OCI-LY7 (cell line): ENCODE measurements at regions not wholly inside any gene's neighbourhood (a gene's known extent, or its start where the extent isn't known, plus 50 kb on each side); places are given as distances from the start of the nearest gene placed in this dataset.
"Not testable (repeated sequence)": the region's sequence is repeated elsewhere in the genome, so short reads cannot be mapped to it uniquely, and the experiment has no call there.

Source experiments
- BruUV-seq: library from RNA; stranded (reverse); fragments of 400-500 nt; replicated peaks from 2 replicates; lab custom pipeline; 2021; lab: Mats Ljungman, UMichigan
- CTCF ChIA-PET: fragments of 300-600 bp; sonication (Branson Sonifier 250); formaldehyde crosslinking; loops from one replicate; lab custom pipeline; 2022; ENCODE audit warnings: antibody characterized with exemption; ENCODE audit not compliant: unreplicated experiment; lab: Charles Lee
- POLR2A ChIA-PET: fragments of 300-600 bp; sonication (Branson Sonifier 250); formaldehyde crosslinking; loops from one replicate; lab custom pipeline; 2022; ENCODE audit warnings: antibody characterized with exemption; lab: Charles Lee
- DNase-seq: peaks from one replicate; pipeline ENCODE4 v3.0.0-alpha.2; 2015; ENCODE audit warnings: low spot score
- H2AFZ ChIP-seq: fragments of 200-600 bp; sonication (generic), shearing (Covaris generic); 2 replicates; pipeline ENCODE4 v1.6.1; 2014; ENCODE audit warnings: mild to moderate bottlenecking, antibody characterized with exemption, low read length, moderate library complexity
- H3K27ac ChIP-seq: fragments of 200-600 bp; sonication (generic); 2 replicates; pipeline ENCODE4 v1.5.1; 2014; ENCODE audit warnings: mixed run types, low read depth, mild to moderate bottlenecking, moderate library complexity, low read length, inconsistent platforms; ENCODE audit not compliant: poor library complexity, severe bottlenecking
- H3K36me3 ChIP-seq: fragments of 200-600 bp; sonication (generic); 2 replicates; pipeline ENCODE4 v1.6.1; 2014; ENCODE audit warnings: mild to moderate bottlenecking, antibody characterized with exemption, low read length, moderate library complexity, mixed read lengths; ENCODE audit not compliant: insufficient read depth
- H3K4me1 ChIP-seq: fragments of 200-600 bp; sonication (generic); 2 replicates; pipeline ENCODE4 v1.5.1; 2014; ENCODE audit warnings: mild to moderate bottlenecking, low read length; ENCODE audit not compliant: insufficient read depth, poor library complexity, severe bottlenecking
- H3K4me2 ChIP-seq: fragments of 200-600 bp; sonication (generic); 2 replicates; pipeline ENCODE4 v1.6.1; 2014; ENCODE audit warnings: mild to moderate bottlenecking, low read length
- H3K4me3 ChIP-seq: fragments of 200-600 bp; sonication (generic); 2 replicates; pipeline ENCODE4 v1.5.1; 2014; ENCODE audit warnings: mild to moderate bottlenecking, low read depth, low read length; ENCODE audit not compliant: poor library complexity, severe bottlenecking
- H3K79me2 ChIP-seq: fragments of 200-600 bp; sonication (generic); 2 replicates; pipeline ENCODE4 v1.6.1; 2016; ENCODE audit warnings: low read depth, mild to moderate bottlenecking, low read length, moderate library complexity, mixed read lengths; ENCODE audit not compliant: insufficient read depth
- H3K9me2 ChIP-seq: fragments of 200-600 bp; sonication (generic); 2 replicates; pipeline ENCODE4 v1.6.1; 2016; ENCODE audit warnings: mild to moderate bottlenecking, low read length, mixed read lengths; ENCODE audit not compliant: insufficient read depth
- H3K9me3 ChIP-seq: fragments of 200-600 bp; sonication (generic); 2 replicates; pipeline ENCODE4 v1.6.1; 2014; ENCODE audit warnings: mild to moderate bottlenecking, mixed run types, low read length, mixed read lengths
- H4K20me1 ChIP-seq: fragments of 200-600 bp; sonication (generic); 2 replicates; pipeline ENCODE4 v1.6.1; 2014; ENCODE audit warnings: mild to moderate bottlenecking, antibody characterized with exemption, low read length, moderate library complexity, mixed read lengths; ENCODE audit not compliant: insufficient read depth
- EZH2phosphoT487 ChIP-seq: fragments of 200-600 bp; sonication (generic); IDR thresholded peaks from 2 replicates; pipeline ENCODE4 v1.6.1; 2018; ENCODE audit warnings: low read depth, borderline replicate concordance, mild to moderate bottlenecking, mixed run types, antibody characterized with exemption, low read length, moderate library complexity, mixed read lengths
- intact Hi-C: fragments of 100-400 bp; cut with micrococcal nuclease; formaldehyde crosslinking; loops from one replicate; pipeline ENCODE4 v1.10.0; 2022; ENCODE audit not compliant: unreplicated experiment
- TF ChIP-seq, protein P1 (sequence below): fragments of 200-600 bp; sonication (generic); conservative IDR thresholded peaks from 2 replicates; pipeline ENCODE4 v1.5.1; 2014; ENCODE audit warnings: mild to moderate bottlenecking, antibody characterized with exemption, low read length, moderate library complexity, mixed read lengths

DNA sequence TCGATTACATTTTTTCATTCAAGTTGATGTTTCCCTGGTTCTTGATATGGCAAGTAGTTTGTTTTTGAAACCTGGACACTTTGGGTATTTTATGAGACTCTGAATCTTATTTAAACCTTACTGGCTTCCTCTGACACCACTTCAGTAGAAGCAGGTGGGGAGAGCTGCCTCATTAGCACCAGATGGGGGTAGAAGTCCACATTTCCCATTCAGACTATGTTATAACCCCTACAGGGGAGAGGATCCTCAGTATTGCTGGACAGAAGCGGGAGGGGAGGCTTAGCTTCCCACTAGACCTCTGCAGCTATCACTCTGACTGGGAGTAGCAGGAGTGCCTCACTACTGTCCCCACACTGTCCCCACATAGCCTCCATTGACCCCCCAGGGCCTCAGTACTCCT is 145.3 kb upstream of the SLC35G4 start:
- peak; percentile 2 for DNase-seq
- Histone ChIP-seq H2AFZ (no peak overlapping the region), H3K9me3 (no peaks in the 10 kb centered on the region), H4K20me1 (no peaks in the 10 kb centered on the region), H3K4me3 (no peak overlapping the region), H3K4me1 (no peaks in the 10 kb centered on the region), H3K9me2 (no peaks in the 10 kb centered on the region; the same call in 1 of the 2 replicates), H3K79me2 (no peaks in the 10 kb centered on the region), H3K4me2 (no peak overlapping the region), H3K36me3 (no peaks in the 10 kb centered on the region), H3K27ac (no peak overlapping the region)
- ChIA-PET CTCF (no interaction called here), POLR2A (interaction anchor here (1.2 kb wide), 1 partner anchor 54 kb away, joined by 3 read pairs; no protein-coding TSS in a partner anchor)
- intact Hi-C loops: no loop called here
- BruUV-seq: no TSS peak
- no peak for TF ChIP-seq EZH2phosphoT487
- TF ChIP-seq, protein P1, sequence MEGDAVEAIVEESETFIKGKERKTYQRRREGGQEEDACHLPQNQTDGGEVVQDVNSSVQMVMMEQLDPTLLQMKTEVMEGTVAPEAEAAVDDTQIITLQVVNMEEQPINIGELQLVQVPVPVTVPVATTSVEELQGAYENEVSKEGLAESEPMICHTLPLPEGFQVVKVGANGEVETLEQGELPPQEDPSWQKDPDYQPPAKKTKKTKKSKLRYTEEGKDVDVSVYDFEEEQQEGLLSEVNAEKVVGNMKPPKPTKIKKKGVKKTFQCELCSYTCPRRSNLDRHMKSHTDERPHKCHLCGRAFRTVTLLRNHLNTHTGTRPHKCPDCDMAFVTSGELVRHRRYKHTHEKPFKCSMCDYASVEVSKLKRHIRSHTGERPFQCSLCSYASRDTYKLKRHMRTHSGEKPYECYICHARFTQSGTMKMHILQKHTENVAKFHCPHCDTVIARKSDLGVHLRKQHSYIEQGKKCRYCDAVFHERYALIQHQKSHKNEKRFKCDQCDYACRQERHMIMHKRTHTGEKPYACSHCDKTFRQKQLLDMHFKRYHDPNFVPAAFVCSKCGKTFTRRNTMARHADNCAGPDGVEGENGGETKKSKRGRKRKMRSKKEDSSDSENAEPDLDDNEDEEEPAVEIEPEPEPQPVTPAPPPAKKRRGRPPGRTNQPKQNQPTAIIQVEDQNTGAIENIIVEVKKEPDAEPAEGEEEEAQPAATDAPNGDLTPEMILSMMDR: no peak

DNA sequence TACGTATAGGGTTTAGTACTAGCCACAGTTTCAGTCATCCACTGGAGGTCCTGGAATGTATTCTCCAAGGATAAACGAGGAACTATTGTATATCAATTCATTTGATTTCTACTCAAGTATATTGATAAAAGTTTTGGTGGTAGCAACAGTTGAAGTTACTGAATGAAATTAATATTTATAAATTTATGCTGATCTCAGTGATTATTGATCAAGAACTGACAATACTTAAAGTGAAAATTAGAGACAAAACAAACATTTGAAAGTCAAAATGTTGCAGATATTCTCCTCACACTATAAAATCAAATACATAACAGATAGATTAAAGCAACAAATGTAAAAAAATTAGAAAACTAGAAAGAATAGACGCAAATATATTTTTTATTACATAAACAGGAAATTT is 150.9 kb upstream of the SLC35G4 start:
- TF ChIP-seq EZH2phosphoT487: no peak
- TF ChIP-seq, protein P1: no peak
- no peaks in the 10 kb centered on the region for H4K20me1 ChIP-seq
- H3K27ac ChIP-seq: no peak overlapping the region
- H3K4me3 ChIP-seq: no peak overlapping the region
- H3K9me3 ChIP-seq: no peaks in the 10 kb centered on the region
- no peak overlapping the region for H2AFZ ChIP-seq
- POLR2A ChIA-PET: no interaction called here
- DNase-seq: no peak
- H3K4me1 ChIP-seq: no peaks in the 10 kb centered on the region
- no TSS peak for BruUV-seq
- no peaks in the 10 kb centered on the region for H3K79me2 ChIP-seq
- H3K36me3 ChIP-seq: no peaks in the 10 kb centered on the region
- no peak overlapping the region for H3K4me2 ChIP-seq
- H3K9me2 ChIP-seq: no peaks in the 10 kb centered on the region
- CTCF ChIA-PET: no interaction called here
- intact Hi-C loops: no loop called here

DNA sequence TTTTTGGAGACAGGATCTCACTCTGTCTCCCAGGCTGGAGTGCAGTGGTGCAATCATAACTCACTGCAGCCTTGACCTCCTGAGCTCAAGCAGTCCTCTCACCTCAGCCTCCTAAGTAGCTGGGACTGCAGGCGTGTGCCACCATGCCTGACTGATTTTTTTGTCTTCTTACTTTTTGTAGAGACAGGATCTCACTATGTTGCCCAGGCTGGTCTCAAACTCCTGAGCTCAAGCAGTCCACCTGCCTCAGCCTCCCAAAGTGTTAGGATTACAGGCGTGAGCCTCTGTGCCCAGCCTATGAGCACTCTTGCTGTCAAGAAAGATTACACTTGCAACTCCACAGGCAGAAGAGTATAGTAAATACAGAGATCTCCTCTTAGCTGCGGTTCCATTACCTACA is 151.5 kb upstream of the SLC35G4 start:
- DNase-seq, H3K27ac ChIP-seq, H3K9me2 ChIP-seq, POLR2A ChIA-PET, H3K4me2 ChIP-seq, BruUV-seq, CTCF ChIA-PET, H3K4me3 ChIP-seq, H3K9me3 ChIP-seq, H2AFZ ChIP-seq, H3K4me1 ChIP-seq, H3K79me2 ChIP-seq, intact Hi-C loops, H3K36me3 ChIP-seq, H4K20me1 ChIP-seq: not testable (repeated sequence)
